ENCODE measurements at regions not wholly inside any gene's neighbourhood (a gene's known extent, or its start where the extent isn't known, plus 50 kb on each side); places are given as distances from the start of the nearest gene placed in this dataset.
A peak's percentile ranks its signal among the peaks of the same experiment; 100 is the strongest.
"Not testable (repeated sequence)": the region's sequence is repeated elsewhere in the genome, so short reads cannot be mapped to it uniquely, and the experiment has no call there.

- DNase-seq = no peak
Observed at GRCh38 chr5:26415987-26416779, 622.2 kb downstream of the CDH9 start.

- DNase-seq = no peak
Observed at GRCh38 chr5:26390608-26391007, 647.8 kb downstream of the CDH9 start.

- no peak for DNase-seq
Observed at GRCh38 chr5:26388976-26389375, 649.4 kb downstream of the CDH9 start.

GRCh38 chr5:26386532-26386931 is 651.9 kb downstream of the CDH9 start:
- DNase-seq = no peak

- not testable (repeated sequence) for DNase-seq
Observed at GRCh38 chr5:26364624-26365023, 673.8 kb downstream of the CDH9 start.

GRCh38 chr5:26343801-26344325 is 694.5 kb downstream of the CDH9 start:
- no peak for DNase-seq

- DNase-seq = no peak
Observed at GRCh38 chr5:26339576-26339975, 698.8 kb downstream of the CDH9 start.

GRCh38 chr5:26329562-26330189 is 708.7 kb downstream of the CDH9 start:
- peak; percentile 9 for DNase-seq

GRCh38 chr5:26326153-26326759 is 712.1 kb downstream of the CDH9 start:
- DNase-seq = no peak

GRCh38 chr5:26325432-26325831 is 713.0 kb downstream of the CDH9 start:
- not testable (repeated sequence) for DNase-seq

GRCh38 chr5:26324273-26324895 is 714.0 kb downstream of the CDH9 start:
- not testable (repeated sequence) for DNase-seq

GRCh38 chr5:26323794-26324193 is 714.6 kb downstream of the CDH9 start:
- no peak for DNase-seq

GRCh38 chr5:26321278-26321677 is 717.1 kb downstream of the CDH9 start:
- DNase-seq = no peak

GRCh38 chr5:26310415-26310814 is 728.0 kb downstream of the CDH9 start:
- no peak for DNase-seq

- no peak for DNase-seq
Observed at GRCh38 chr5:26295541-26295940, 742.8 kb downstream of the CDH9 start.

- no peak for DNase-seq
Observed at GRCh38 chr5:26282190-26282589, 756.2 kb downstream of the CDH9 start.

- no peak for DNase-seq
Observed at GRCh38 chr5:26278078-26278477, 760.3 kb downstream of the CDH9 start.

- DNase-seq = no peak
Observed at GRCh38 chr5:26259081-26259480, 779.3 kb downstream of the CDH9 start.

GRCh38 chr5:26245321-26245720 is 793.1 kb downstream of the CDH9 start:
- peak; percentile 52 for DNase-seq

GRCh38 chr5:26239588-26239987 is 798.8 kb downstream of the CDH9 start:
- no peak for DNase-seq

GRCh38 chr5:26237489-26237888 is 800.9 kb downstream of the CDH9 start:
- no peak for DNase-seq

GRCh38 chr5:26236936-26237335 is 801.5 kb downstream of the CDH9 start:
- no peak for DNase-seq

All from muscle of arm (tissue), 1 donor.